HEK293 (cell line): ENCODE measurements at regions not wholly inside any gene's neighbourhood (a gene's known extent, or its start where the extent isn't known, plus 50 kb on each side); places are given as distances from the start of the nearest gene placed in this dataset.

Source experiments
- GLI4 ChIP-seq: fragments of 450-650 bp; formaldehyde crosslinking; IDR thresholded peaks from 2 replicates; pipeline ENCODE4 v1.5.1; 2016; ENCODE audit warnings: missing biosample characterization, missing genetic modification characterization
- PATZ1 ChIP-seq: fragments of 450-650 bp; formaldehyde crosslinking; IDR thresholded peaks from 2 replicates; pipeline ENCODE4 v1.5.1; 2016; ENCODE audit warnings: missing biosample characterization, missing genetic modification characterization
- ZNF121 ChIP-seq: fragments of 450-650 bp; formaldehyde crosslinking; IDR thresholded peaks from 2 replicates; pipeline ENCODE4 v1.5.1; 2016; ENCODE audit warnings: missing biosample characterization, missing genetic modification characterization
- ZNF701 ChIP-seq: fragments of 450-650 bp; formaldehyde crosslinking; IDR thresholded peaks from 2 replicates; pipeline ENCODE4 v1.5.1; 2016; ENCODE audit warnings: missing biosample characterization, missing genetic modification characterization
- TF ChIP-seq, protein P1 (sequence below): fragments of 450-650 bp; formaldehyde crosslinking; IDR thresholded peaks from 2 replicates; pipeline ENCODE4 v1.5.1; 2016; ENCODE audit warnings: missing biosample characterization, missing genetic modification characterization

DNA sequence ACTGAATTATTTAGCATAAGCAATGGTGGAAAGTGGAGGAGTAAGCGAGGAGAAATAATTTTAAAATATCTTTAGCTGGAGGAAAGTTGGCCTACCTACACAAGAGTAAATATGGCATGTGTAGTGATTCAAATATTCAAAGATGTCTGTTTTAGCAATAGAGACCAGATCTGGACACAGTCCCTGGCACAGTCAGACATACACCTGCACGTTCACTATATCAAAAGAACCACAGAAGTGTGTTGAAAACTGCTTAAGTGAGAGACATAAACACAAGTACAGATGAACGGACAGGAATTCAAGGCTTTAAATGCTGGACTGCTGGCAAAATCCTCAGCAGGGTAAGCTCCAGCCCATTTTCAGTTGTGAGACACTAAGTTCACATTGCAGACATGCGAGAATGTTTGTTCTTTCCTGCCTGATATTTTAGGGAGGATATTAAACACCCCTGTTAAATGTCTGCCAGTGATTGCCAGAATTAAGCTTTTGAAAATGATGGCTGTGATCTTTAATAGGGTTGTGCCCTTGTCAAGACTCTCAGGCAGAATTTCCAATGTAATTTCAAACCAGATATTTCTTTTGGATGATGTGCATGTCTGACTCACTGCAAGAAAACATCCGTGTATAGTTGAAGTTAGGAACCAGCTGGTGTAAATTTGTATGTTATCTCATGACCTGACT is 810.6 kb downstream of the TLE4 start:
- TF ChIP-seq ZNF121 (tag by site-specific recombination) (no peak), GLI4 (tag by site-specific recombination) (no peak), PATZ1 (tag by site-specific recombination) (no peak), ZNF701 (tag by site-specific recombination) (no peak)
- TF ChIP-seq, protein P1, sequence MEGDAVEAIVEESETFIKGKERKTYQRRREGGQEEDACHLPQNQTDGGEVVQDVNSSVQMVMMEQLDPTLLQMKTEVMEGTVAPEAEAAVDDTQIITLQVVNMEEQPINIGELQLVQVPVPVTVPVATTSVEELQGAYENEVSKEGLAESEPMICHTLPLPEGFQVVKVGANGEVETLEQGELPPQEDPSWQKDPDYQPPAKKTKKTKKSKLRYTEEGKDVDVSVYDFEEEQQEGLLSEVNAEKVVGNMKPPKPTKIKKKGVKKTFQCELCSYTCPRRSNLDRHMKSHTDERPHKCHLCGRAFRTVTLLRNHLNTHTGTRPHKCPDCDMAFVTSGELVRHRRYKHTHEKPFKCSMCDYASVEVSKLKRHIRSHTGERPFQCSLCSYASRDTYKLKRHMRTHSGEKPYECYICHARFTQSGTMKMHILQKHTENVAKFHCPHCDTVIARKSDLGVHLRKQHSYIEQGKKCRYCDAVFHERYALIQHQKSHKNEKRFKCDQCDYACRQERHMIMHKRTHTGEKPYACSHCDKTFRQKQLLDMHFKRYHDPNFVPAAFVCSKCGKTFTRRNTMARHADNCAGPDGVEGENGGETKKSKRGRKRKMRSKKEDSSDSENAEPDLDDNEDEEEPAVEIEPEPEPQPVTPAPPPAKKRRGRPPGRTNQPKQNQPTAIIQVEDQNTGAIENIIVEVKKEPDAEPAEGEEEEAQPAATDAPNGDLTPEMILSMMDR (tag by site-specific recombination), result no peak
